GM18508 (cell line): ENCODE measurements at regions not wholly inside any gene's neighbourhood (a gene's known extent, or its start where the extent isn't known, plus 50 kb on each side); places are given as distances from the start of the nearest gene placed in this dataset.
"Not testable (repeated sequence)": the region's sequence is repeated elsewhere in the genome, so short reads cannot be mapped to it uniquely, and the experiment has no call there.

Experiments
- ATAC-seq: cut with Tn5 transposase; IDR thresholded peaks from one replicate; pipeline ENCODE4 v1.9.1; 2021; ENCODE audit warnings: moderate number of reproducible peaks; ENCODE audit not compliant: insufficient read depth, unreplicated experiment

- no peak for ATAC-seq
Measured at GRCh38 chr2:175437167-175437566, 255.7 kb upstream of the ATP5MC3 start.

GRCh38 chr2:175436076-175436475 lies 254.6 kb upstream of the ATP5MC3 start:
- no peak for ATAC-seq

- ATAC-seq: no peak
Measured at GRCh38 chr2:175435012-175435411, 253.5 kb upstream of the ATP5MC3 start.

- no peak for ATAC-seq
Measured at GRCh38 chr2:175432793-175433192, 251.3 kb upstream of the ATP5MC3 start.

- no peak for ATAC-seq
Measured at GRCh38 chr2:175432021-175432420, 250.5 kb upstream of the ATP5MC3 start.

- no peak for ATAC-seq
Measured at GRCh38 chr2:175431101-175431946, 249.8 kb upstream of the ATP5MC3 start.

- no peak for ATAC-seq
Measured at GRCh38 chr2:175430236-175430635, 248.7 kb upstream of the ATP5MC3 start.

GRCh38 chr2:175418224-175418835 lies 236.8 kb upstream of the ATP5MC3 start:
- no peak for ATAC-seq

GRCh38 chr2:175414882-175415487 lies 233.5 kb upstream of the ATP5MC3 start:
- no peak for ATAC-seq

GRCh38 chr2:175414191-175414881 lies 232.8 kb upstream of the ATP5MC3 start:
- no peak for ATAC-seq

- ATAC-seq: not testable (repeated sequence)
Measured at GRCh38 chr2:175410941-175411340, 229.4 kb upstream of the ATP5MC3 start.

GRCh38 chr2:175404839-175405238 lies 223.3 kb upstream of the ATP5MC3 start:
- no peak for ATAC-seq

- ATAC-seq: no peak
Measured at GRCh38 chr2:175403599-175404221, 222.2 kb upstream of the ATP5MC3 start.

- ATAC-seq: no peak
Measured at GRCh38 chr2:175402571-175402970, 221.1 kb upstream of the ATP5MC3 start.

GRCh38 chr2:175401956-175402469 lies 220.5 kb upstream of the ATP5MC3 start:
- no peak for ATAC-seq

GRCh38 chr2:175400975-175401374 lies 219.5 kb upstream of the ATP5MC3 start:
- no peak for ATAC-seq

- no peak for ATAC-seq
Measured at GRCh38 chr2:175399326-175399725, 217.8 kb upstream of the ATP5MC3 start.

GRCh38 chr2:175398848-175399247 lies 217.3 kb upstream of the ATP5MC3 start:
- ATAC-seq: no peak

GRCh38 chr2:175396696-175397095 lies 215.2 kb upstream of the ATP5MC3 start:
- no peak for ATAC-seq

GRCh38 chr2:175393851-175394250 lies 212.3 kb upstream of the ATP5MC3 start:
- no peak for ATAC-seq
